Stimulated activated CD4-positive, alpha-beta T cell treated with anti-CD3 and anti-CD28 coated beads, TNF-alpha, amount 100 ng/mL, for 48 hours (primary cell): ENCODE measurements at regions not wholly inside any gene's neighbourhood (a gene's known extent, or its start where the extent isn't known, plus 50 kb on each side); places are given as distances from the start of the nearest gene placed in this dataset.

ENCODE experiments used
- DNase-seq, 3 donors: peaks; one replicate each; pipeline ENCODE4 v3.0.0-alpha.2; 2020; ENCODE audit warnings: low read depth in 3 of 3

DNA sequence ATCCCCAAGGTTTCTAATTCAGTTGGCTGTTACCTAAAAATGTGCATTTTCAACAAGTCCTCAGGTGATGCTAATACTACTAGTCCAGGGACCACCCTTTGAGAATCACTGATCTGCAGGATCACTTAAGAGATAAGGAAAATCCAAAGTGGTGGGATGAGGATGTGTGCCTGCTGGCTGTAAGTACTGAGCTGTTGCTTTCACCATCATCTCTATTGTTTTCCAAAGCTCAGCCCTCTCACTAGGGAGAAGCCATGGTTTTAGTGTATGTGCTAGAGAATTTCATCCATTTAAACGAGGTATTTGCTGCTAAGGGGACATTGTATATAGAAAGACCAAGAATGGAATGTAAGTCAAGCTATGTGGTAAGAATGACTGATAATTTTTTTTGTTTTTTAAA is 202.3 kb downstream of the KIF21A start:
- DNase-seq = no peak

- DNase-seq = no peak
These were observed 203.1 kb downstream of the KIF21A start for GRCh38 chr12:39239490-39240486.

- no peak for DNase-seq
These were observed 205.9 kb downstream of the KIF21A start for GRCh38 chr12:39237004-39237403.

DNA sequence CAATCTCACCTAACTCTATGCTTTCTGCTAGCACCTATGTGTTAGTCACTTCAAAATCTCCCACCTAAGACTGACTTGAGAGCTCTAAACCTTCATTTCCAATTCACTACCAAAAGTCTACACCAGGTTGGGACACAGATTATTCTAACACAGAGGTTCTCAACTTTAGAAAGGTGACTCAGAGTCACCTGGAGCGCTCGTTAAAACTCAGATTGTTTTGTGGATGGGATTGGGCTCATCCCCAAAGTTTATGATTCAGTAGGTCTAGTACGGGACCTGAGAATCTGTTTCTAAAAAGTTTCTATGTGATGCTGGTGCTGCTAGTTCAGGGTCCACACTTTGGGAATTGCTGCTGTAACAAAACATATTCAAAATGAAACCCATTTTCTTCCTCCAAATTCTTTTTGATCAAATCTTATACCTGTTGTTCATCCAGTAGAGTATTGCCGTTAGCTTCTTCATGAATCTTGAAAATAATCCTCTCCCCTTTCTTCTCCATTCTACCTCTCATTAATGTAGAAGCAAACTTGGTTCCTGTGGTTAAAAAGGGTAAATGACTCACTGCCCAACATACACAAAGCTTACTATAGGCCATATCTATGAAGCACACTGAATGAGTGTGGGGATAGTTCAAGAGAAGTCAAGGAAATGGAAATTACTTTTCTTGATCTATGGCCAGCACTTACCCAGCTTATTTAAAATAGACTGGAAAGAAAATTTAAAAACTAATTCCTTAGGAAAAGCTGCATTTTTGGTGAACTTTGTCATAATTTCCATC is 206.7 kb downstream of the KIF21A start:
- no peak for DNase-seq

- DNase-seq = no peak
These were observed 212.8 kb downstream of the KIF21A start for GRCh38 chr12:39230086-39230485.

DNA sequence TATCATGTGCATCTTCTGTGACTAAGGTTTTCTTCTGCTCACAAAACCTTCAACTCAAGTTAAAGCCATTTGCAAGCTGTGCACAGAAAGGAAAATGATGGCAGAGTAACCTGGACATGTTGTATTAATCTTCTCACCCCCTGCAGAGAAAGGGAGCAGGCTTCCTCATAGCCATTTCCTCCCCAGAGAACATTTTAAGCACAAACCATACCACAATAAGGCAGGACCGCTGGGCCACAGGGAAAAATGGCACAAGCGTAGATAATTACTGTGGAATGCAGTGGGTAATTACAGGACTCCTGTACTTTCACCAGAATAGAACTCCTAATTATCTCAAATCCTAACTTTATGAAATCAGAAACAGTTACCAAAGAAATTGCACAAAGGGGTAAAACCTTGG is 215.7 kb downstream of the KIF21A start:
- DNase-seq = no peak

DNA sequence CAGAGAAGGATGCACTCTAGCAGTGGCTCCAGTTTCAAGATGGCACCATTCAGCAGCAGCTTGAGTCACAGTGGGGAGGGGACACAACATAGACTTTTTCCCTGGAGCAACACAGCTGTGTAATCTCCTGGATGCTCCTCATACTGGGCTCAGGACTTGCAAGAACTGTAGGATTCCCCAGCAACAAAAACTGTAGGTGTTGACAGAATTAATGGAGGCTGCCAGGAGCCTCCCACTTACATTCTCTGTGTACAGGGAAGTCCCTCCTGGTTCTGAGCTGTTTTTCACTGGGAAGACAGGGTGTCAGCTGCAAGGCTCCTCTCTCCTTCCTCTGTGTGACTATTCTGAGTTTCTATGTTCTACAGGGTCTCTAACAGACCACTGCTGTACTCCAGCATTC is 217.9 kb downstream of the KIF21A start:
- no peak for DNase-seq

DNA sequence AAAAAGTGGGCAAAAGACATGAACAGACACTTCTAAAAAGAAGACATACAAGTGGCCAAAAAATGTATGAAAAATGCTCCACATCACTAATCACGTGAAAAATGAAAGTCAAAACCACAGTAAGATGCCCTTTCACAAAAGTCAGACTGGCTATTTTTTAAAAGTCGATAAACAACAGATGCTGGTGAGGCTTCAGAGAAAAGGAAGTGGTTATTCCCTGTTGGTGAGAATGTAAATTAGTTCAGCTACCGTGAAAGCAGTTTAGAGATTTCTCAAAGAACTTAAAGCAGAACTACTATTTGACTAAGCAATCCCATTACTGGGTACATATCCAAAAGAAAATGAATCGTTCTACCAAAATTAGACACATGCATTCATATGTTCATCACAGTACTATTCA is 237.0 kb downstream of the KIF21A start:
- DNase-seq = no peak

- DNase-seq = no peak
These were observed 243.6 kb downstream of the KIF21A start for GRCh38 chr12:39199351-39199750.

DNA sequence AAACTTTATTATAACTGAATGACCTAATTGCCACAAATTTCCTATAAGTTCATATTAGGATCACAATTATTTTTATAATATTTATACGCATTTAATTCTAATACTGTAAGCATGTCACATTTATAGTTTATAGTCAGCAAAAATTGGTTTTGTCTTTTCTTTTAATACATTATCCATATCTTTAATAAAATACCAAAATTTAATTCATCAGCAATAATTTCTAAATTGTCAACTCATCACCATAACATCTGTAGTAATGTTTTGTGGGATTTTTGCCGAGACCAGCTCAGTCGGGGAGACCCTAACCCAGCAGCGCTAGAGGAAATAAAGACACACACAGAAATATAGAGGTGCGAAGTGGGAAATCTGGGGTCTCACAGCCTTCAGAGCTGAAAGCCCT is 254.2 kb downstream of the KIF21A start:
- no peak for DNase-seq

DNA sequence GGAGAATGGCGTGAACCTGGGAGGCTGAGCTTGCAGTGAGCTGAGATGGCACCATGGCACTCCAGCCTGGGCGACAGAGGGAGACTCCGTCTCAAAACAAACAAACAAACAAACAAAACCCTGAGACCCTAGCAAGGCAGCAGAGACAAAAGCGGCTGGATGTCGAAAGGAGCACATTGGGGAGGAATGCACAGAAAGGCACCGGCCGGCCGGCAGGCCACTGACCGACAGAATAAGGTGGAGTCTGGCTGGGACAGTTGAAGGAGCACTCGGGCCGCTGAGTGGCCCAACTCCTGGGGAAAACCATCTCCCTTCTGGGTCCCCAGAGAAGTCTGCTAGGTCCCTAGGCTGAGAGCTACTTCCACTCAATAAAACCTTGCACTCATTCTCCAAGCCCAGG is 256.2 kb downstream of the KIF21A start:
- no peak for DNase-seq

- DNase-seq = no peak
These were observed 264.1 kb downstream of the KIF21A start for GRCh38 chr12:39178837-39179236.

GRCh38 chr12:39176356-39176755 is 266.6 kb downstream of the KIF21A start:
- no peak for DNase-seq

DNA sequence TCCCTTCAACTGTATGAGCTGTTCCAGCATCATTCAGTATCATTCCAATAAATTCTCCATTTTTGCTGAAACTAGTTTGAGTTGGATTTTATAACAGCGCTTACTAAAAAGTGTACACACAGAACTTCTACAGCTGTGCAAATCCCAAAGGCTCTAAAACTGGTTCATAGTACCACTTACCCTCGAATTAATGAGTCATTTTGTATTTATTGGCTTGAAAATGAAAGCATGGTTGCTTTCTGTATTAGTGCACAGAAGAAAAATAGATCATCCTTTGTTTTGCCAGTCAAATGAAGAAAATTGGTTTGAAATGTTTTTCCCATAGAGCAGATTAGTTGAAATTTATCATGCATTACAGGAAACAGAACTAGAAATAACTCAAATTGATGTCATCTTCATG is 268.3 kb upstream of the CPNE8 start:
- no peak for DNase-seq

DNA sequence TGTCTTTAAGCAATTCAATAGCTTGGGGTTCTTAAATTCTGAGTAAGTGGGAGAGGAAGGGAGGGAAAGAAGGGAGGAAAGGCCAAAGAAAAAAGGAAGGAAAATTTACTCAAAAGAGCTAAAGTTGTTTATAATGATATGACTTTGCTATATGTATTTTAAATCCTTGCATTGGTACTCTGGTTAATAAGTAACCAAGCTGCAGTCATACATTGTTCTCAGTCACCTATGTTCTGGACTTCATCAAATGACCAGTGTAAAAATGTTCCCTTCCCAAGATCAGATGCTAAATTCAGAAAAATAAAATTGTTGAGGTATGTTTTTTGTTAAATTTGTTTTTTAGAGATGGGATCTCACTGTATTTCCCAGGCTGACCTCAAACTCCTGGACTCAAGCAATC is 259.9 kb upstream of the CPNE8 start:
- DNase-seq = no peak

DNA sequence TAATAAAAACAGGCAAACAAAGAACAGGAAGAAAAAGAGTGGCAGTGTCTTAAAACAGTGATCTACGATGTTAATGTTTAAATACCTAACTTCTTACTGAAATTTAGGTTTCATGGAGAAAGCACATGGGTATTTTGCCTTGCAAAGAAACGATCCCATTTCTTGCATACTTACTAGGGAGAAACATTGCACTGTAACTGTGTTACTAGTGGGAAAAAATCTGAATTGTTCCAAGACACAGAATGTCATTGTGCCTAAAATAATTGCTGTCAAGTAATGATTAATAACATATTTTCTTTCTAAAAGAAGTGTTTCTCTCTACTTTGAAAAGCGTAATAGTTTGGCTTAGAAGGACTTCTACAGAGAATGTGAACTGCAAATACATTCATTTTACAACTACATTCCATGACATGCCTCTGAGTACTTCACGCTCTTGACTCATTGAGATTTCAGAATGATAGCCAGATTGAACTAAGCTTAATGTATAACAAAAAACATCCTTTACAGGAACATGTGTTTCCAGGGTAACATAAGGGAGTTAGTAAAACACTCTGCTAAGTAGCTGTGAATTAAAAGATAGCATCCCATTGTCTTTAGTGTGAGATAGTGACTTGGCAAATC is 256.2 kb upstream of the CPNE8 start:
- no peak for DNase-seq

DNA sequence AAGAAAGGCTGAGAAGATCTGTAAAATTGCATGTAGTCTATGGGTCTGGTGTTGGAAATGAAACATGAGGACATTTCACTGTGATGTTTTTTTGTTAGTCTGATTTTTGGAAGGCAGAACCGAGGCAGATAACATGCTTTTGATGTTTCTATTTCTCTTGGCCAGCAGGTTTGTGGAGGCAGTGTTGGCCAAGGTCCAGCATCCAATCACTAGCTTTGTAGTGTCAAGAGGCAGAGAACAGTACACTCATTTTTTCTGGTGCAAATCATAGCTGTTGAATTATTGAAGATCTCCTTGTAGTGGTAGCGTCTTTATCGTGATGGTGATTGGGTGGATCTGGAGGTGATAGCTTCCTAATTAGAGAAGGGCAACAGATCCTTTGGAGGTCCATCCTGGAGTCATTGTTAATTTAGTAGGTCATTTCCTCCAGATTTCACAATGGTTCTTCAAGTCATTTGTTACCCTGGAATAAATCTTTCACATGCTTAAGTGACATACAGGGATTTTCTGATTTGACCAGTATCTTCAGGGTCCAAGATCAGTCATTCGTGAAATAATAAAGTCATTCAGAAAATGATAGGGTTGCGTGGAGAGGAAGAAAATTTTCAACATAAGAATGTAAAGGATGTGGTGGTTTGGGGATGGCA is 252.4 kb upstream of the CPNE8 start:
- no peak for DNase-seq

GRCh38 chr12:39145175-39145999 is 240.0 kb upstream of the CPNE8 start:
- DNase-seq = peak; percentile 10 to 36 (median 32)

DNA sequence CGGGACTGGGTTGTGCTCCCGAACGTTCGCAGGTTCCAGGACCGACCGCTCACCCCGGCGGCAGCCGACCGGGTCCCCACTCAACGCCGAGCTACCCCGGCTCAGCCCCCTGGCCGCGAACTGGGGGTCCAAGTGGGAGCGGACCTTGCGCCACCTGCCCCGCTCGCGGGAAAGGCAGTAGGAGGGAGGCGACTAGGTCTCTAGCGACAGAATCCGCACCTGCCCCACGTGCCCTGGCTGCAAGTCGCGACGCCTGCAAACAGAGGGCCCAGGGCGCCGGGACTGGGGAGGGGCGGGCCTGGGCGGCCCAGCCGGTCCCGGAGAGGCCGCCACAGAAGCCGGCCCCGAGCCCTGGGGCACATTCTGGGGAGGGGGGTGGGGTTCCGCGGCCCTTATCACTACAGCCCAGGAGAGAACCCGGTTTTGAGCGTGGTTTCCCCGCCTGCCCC is 239.2 kb upstream of the CPNE8 start:
- no peak for DNase-seq

DNA sequence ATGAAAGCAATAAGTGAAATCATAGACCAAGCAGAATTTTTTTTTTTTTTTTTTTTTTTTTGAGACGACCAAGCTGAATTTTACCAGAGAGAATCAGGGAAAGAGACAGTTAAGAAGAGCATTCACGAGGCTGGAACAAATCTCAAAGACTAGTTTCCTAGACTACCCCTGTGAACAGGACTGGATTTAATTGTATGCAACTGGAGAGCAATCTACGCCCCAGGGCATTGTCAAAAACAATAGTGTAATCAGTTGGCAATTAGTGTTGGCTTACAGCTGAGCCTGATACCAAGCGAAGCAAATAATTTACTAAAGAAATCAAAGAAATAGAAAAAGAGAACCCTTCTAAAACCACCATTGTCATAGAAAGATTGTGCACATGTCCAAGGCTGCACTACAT is 232.9 kb upstream of the CPNE8 start:
- DNase-seq = no peak

DNA sequence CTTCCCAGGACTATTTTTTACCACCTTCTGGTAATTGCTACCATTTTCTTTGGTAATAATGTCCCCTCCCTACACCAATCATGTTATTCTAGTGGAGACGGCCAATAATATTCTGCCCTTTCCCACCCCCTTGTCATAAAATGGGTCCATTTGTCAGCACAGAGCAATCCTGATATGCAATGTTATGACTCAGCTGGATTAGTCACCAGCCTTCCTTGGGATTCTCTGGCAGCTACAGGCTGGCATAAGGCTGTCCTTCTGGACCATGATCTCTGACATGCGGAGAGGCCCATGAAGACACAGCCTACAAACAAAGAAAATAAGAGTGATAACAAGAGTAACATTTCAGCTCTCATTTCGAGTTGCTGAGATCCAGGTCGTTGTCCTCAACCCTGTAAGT is 222.0 kb upstream of the CPNE8 start:
- DNase-seq = no peak
